ENCODE measurements at regions not wholly inside any gene's neighbourhood (a gene's known extent, or its start where the extent isn't known, plus 50 kb on each side); places are given as distances from the start of the nearest gene placed in this dataset.

DNA sequence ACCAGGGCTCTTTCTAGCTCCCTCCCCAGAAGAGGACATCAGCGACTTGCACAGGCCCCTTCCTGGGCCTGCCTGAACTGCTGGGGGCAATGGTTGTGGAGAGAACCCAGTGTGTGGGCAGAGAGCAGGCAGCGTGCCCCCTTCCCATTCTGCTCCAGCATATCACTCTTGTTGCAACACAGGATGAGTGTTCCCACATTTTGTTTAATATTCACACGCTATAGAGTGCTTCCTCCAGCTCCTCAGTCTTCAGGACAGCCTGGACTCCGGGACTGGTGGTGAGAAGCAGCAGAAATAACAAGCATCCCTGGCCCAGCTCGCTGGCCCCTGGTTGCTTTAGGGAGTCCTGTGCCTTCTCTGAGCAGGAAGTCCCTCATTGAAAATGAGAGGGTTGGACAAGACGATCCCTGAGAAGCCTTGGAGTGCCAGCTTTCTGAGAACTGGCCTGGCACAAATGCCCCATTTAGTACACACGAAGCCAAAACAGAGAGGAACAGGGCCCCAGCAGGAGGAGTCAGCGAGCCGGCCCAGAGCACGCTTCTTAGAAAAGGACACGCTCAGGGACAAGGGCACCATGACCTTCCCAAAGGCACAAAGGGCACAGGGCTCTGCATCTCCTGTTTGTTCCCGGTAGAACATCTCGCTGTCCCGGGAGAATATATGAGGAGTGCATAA, 84.2 kb upstream of the FOXC1 start:
- peak overlapping the region in 1 of 4 donors; percentile 27 for H3K27ac ChIP-seq (replicated peaks in 1 of 4)
- intact Hi-C loops (cut with DNase I), result no loop called here
- 82% methylated on average over 12 of the region's 14 CpGs for WGBS
- peaks cover 0 to 28% (median 6%) of the 10 kb centered on the region in 4 donors for H3K27me3 ChIP-seq
- H3K9me3 ChIP-seq, result no peaks in the 10 kb centered on the region
- TF ChIP-seq POLR2A (IDR thresholded peaks at IDR 0.05; ENCODE audit: low read depth) (no peak), POLR2AphosphoS5 (IDR thresholded peaks at IDR 0.05) (no peak), EP300 (IDR thresholded peaks at IDR 0.05) (no peak)
- TF ChIP-seq, protein P1, sequence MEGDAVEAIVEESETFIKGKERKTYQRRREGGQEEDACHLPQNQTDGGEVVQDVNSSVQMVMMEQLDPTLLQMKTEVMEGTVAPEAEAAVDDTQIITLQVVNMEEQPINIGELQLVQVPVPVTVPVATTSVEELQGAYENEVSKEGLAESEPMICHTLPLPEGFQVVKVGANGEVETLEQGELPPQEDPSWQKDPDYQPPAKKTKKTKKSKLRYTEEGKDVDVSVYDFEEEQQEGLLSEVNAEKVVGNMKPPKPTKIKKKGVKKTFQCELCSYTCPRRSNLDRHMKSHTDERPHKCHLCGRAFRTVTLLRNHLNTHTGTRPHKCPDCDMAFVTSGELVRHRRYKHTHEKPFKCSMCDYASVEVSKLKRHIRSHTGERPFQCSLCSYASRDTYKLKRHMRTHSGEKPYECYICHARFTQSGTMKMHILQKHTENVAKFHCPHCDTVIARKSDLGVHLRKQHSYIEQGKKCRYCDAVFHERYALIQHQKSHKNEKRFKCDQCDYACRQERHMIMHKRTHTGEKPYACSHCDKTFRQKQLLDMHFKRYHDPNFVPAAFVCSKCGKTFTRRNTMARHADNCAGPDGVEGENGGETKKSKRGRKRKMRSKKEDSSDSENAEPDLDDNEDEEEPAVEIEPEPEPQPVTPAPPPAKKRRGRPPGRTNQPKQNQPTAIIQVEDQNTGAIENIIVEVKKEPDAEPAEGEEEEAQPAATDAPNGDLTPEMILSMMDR (IDR thresholded peaks at IDR 0.05), result no peak
- H3K4me1 ChIP-seq, result peaks cover 12 to 32% (median 27%) of the 10 kb centered on the region in 4 donors
- no peak overlapping the region for H3K4me3 ChIP-seq
- DNase-seq (ENCODE audit: extremely low spot score), result no peak
- H3K36me3 ChIP-seq, result no peaks in the 10 kb centered on the region

DNA sequence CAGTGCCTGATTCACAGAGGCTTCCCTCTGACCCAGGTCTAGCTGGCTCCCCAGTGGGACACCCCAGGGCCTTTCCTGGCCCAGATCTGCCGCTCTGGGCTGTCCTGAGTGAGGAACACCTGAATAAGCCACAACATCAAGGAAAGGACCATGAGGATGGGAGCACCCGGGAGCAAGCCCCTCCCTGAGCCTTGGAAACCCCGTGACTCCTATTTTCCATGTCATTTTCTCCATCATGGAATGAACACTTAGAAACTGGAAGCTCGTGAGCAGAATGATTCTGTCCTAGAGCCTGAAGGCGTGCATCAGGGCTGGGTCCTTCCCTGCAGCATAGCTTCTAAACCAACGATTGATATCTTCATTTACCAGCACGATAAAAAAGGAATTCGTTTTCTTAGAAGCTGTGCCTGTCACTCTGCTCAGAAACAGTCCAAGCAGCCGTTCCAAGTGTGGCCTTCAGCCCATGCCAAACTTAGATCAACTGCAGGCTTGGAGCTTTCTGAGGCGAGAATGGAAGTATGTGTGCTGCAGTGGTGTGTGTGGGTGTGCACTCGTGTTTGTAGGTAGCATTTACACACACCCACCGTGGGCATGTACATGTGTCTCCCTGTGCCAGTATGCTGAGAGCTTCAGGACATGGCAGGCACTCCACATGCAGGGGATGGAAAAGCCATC, 83.2 kb upstream of the FOXC1 start:
- Histone ChIP-seq H3K4me1 (peaks cover 12 to 32% (median 27%) of the 10 kb centered on the region in 4 donors), H3K27ac (replicated peaks in 1 of 4) (peak overlapping the region in 2 of 4 donors; percentile 27 to 37), H3K4me3 (peak overlapping the region in 2 of 4 donors; percentile 3 to 6), H3K9me3 (no peaks in the 10 kb centered on the region), H3K27me3 (peaks cover 0 to 28% (median 5%) of the 10 kb centered on the region in 4 donors), H3K36me3 (no peaks in the 10 kb centered on the region)
- no peak for TF ChIP-seq EP300 (IDR thresholded peaks at IDR 0.05)
- no peak for TF ChIP-seq POLR2A (IDR thresholded peaks at IDR 0.05; ENCODE audit: low read depth)
- TF ChIP-seq, protein P1 (IDR thresholded peaks at IDR 0.05), result no peak
- no peak for TF ChIP-seq POLR2AphosphoS5 (IDR thresholded peaks at IDR 0.05)
- 33% methylated on average over 11 of the region's 12 CpGs for WGBS
- intact Hi-C loops (cut with DNase I), result no loop called here
- DNase-seq (ENCODE audit: extremely low spot score), result no peak

DNA sequence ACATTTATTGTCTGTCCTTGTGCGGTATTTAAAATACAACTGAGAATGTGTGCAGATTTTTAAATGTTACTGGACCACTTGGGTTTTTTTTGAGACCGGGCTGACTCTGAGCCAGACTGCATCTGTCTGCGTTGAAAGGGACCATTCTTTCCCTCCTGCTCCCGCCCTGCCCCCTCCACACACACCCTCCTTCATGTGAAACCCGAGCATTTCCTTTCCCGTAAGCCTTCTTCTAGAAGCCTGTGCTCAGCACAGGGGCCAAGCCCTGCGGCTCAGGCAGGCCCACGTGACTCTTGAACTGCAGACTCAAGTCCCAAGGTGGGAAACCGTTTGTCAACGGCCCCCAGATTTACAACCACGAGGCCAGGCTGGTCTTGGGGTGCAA, 82.7 kb upstream of the FOXC1 start:
- H3K9me3 ChIP-seq, result no peaks in the 10 kb centered on the region
- H3K4me3 ChIP-seq, result peak overlapping the region in 2 of 4 donors; percentile 3 to 6
- 18% methylated on average over 11 of the region's 11 CpGs for WGBS
- TF ChIP-seq EP300 (IDR thresholded peaks at IDR 0.05), result no peak
- peak in 1 of 2 donors; percentile 48 for TF ChIP-seq POLR2AphosphoS5 (IDR thresholded peaks at IDR 0.05)
- no peak for DNase-seq (ENCODE audit: extremely low spot score)
- intact Hi-C loops (cut with DNase I), result no loop called here
- H3K27ac ChIP-seq (replicated peaks in 1 of 4), result peak overlapping the region in 1 of 4 donors; percentile 37
- peaks cover 0 to 28% (median 4%) of the 10 kb centered on the region in 4 donors for H3K27me3 ChIP-seq
- no peaks in the 10 kb centered on the region for H3K36me3 ChIP-seq
- H3K4me1 ChIP-seq, result peaks cover 12 to 32% (median 27%) of the 10 kb centered on the region in 4 donors

DNA sequence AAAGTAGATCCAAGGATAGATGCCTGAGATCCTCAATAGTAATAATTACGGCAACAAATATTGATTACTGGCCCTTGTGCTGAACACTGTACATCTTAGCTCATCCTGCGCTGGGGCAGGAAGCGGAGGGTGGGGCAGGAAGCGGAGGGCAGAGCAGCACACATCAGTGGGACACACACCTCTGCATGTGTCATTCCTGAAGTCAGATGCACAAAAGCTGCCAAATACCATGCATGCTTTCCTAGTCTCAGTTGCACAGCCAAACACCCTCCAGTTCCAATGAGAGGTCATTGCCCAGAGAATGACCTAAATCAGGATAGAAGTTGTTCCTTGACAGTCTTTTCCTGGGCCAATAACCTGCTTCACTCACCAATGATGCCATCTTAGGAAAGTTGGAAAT, 74.4 kb upstream of the FOXC1 start:
- intact Hi-C loops (cut with DNase I), result no loop called here
- no peak overlapping the region for H3K27ac ChIP-seq (replicated peaks in 1 of 4)
- no peaks in the 10 kb centered on the region for H3K27me3 ChIP-seq
- no peak overlapping the region for H3K4me3 ChIP-seq
- 88% methylated on average over 4 of the region's 4 CpGs for WGBS
- no peaks in the 10 kb centered on the region for H3K36me3 ChIP-seq
- DNase-seq (ENCODE audit: extremely low spot score), result no peak
- H3K4me1 ChIP-seq, result no peaks in the 10 kb centered on the region
- TF ChIP-seq, protein P1 (IDR thresholded peaks at IDR 0.05), result no peak
- TF ChIP-seq POLR2AphosphoS5 (IDR thresholded peaks at IDR 0.05) (no peak), POLR2A (IDR thresholded peaks at IDR 0.05; ENCODE audit: low read depth) (no peak), EP300 (IDR thresholded peaks at IDR 0.05) (no peak)
- H3K9me3 ChIP-seq, result no peaks in the 10 kb centered on the region
